ENCODE measurements at regions not wholly inside any gene's neighbourhood (a gene's known extent, or its start where the extent isn't known, plus 50 kb on each side); places are given as distances from the start of the nearest gene placed in this dataset.

DNA sequence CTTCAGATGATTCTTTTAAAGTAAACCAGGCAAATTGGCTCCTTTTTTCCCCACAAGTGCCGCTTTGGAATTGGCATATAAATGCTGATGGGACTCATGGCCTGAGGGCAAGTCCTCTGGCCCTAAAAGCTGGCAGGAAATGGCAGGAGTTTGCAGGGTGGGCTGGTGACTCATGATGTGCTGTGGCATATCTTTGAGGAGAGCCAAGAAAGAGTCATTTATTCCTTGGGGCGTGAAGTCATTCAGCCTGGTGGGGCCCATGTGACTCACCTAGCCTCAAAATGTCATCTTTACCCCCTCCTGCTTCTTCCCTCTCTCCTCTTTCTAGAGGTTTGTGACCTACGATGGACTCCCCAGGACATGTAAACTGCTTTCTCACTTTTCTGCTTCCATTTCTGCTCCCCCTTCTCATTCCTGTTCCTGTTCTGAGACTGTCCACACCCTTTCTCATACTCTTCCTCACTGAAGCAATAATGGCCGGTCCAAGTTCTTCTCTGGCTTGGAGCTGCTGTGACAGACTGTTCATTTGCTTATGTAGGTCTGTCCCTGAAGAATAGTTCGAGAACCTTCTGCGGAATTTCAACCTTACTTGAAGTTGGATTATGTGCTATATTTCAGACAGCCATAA, 326.1 kb downstream of the SATB1 start:
- TF ChIP-seq YY1 (IDR thresholded peaks at IDR 0.05; ENCODE audit: insufficient read depth, insufficient read length) (no peak), SUZ12 (IDR thresholded peaks at IDR 0.05; ENCODE audit: extremely low read depth, insufficient read depth, insufficient read length) (no peak), ZNF274 (IDR thresholded peaks at IDR 0.05; ENCODE audit: low read depth, low read length) (no peak)
